ENCODE measurements at regions not wholly inside any gene's neighbourhood (a gene's known extent, or its start where the extent isn't known, plus 50 kb on each side); places are given as distances from the start of the nearest gene placed in this dataset.
"Not testable (repeated sequence)": the region's sequence is repeated elsewhere in the genome, so short reads cannot be mapped to it uniquely, and the experiment has no call there.

DNA sequence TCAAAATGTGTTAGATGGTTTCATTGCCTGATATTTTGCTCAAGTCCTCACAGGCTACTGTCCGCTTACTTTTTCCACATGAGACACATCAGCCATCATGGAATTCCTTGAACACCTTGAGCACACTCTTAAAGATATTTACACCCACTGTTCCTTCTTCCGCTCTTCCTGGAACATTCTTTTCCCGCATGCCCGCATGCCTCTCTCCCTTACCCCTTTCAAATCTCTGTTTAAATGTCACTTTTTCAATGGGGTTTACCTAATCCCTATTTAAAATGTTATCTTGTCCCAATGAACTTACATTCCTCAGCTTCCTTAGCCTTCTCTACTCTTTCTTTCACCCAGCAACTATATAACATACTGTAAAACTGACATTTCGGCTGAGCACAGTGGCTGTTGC, 503.3 kb upstream of the PTCHD4 start:
- Mint-ChIP-seq H3K4me1 (no peaks in the 10 kb centered on the region), H3K36me3 (no peaks in the 10 kb centered on the region), H3K27me3 (no peaks in the 10 kb centered on the region), H3K4me3 (no peak overlapping the region), H3K9me3 (peaks cover 0 to 30% (median 7%) of the 10 kb centered on the region in 9 donors), H3K27ac (no peak overlapping the region)
- no peak for DNase-seq
- ATAC-seq, result no peak
- POLR2A ChIA-PET, result no interaction called here

DNA sequence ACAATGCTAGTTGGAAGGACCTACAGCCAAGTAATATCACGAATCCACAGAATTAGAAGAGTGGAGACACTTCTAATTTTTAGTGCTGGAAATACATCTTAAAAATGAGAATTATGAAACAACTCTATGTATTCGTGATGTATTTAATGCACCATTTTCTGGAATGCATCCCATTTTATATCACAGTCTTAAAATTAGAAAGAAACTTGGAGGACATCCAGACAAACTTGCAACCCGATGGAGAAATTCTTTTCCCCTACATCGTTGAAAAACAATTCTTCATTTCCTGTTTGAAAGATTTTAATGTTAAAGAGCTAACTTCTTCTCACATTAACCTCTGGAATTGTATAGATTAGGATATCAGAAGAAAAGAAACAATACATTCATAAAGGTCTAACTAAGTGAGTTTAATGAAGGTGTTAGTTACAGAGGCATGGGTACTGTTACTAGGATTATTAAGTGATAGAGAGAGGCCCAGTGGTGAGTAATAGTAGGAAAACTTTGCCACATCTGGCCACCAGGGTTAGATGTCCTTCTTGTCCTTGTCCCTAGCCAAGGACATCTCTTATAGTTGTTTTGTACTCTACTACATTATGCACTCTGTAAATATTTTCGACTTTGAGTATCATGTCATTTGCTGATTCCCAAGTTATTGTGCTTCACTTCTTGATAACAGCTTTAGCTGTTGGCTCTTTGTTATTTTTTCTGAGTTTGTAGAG, 502.4 kb upstream of the PTCHD4 start:
- Mint-ChIP-seq H3K9me3 (peaks cover 0 to 31% (median 5%) of the 10 kb centered on the region in 9 donors), H3K27ac (no peak overlapping the region), H3K4me1 (no peaks in the 10 kb centered on the region), H3K36me3 (no peaks in the 10 kb centered on the region), H3K27me3 (no peaks in the 10 kb centered on the region), H3K4me3 (no peak overlapping the region)
- no peak for ATAC-seq
- DNase-seq, result no peak
- POLR2A ChIA-PET, result no interaction called here

DNA sequence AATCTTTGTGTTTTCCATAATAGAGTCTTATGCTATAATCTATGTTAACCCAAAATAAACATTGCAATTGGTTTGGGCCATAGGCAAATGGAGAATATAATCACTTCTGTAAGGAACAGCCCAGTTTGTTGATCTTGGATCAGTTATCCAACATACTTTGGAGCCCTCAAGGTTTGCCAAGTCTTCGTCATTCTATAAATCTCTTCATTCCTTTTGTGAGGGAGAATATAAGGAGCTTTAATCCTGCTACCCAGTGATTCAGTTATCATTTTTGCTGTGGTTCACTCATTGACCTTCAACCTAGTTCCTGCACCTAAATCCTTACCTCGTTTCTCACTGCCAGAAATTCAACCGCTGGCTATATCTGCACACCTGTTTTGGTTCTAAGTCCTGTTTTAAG, 500.3 kb upstream of the PTCHD4 start:
- ATAC-seq (no peak), DNase-seq (no peak)
- Mint-ChIP-seq H3K9me3 (peaks cover 0 to 26% (median 3%) of the 10 kb centered on the region in 9 donors), H3K36me3 (no peaks in the 10 kb centered on the region), H3K27ac (no peak overlapping the region), H3K4me3 (no peak overlapping the region), H3K27me3 (no peaks in the 10 kb centered on the region), H3K4me1 (no peaks in the 10 kb centered on the region)
- POLR2A ChIA-PET, result no interaction called here

- Mint-ChIP-seq H3K4me1 (no peaks in the 10 kb centered on the region), H3K4me3 (no peak overlapping the region), H3K9me3 (peaks cover 0 to 23% (median 3%) of the 10 kb centered on the region in 9 donors), H3K27ac (no peak overlapping the region), H3K27me3 (no peaks in the 10 kb centered on the region), H3K36me3 (no peaks in the 10 kb centered on the region)
- no peak for ATAC-seq
- POLR2A ChIA-PET, result no interaction called here
- no peak for DNase-seq
These were observed 499.8 kb upstream of the PTCHD4 start for GRCh38 chr6:48610846-48611245.

DNA sequence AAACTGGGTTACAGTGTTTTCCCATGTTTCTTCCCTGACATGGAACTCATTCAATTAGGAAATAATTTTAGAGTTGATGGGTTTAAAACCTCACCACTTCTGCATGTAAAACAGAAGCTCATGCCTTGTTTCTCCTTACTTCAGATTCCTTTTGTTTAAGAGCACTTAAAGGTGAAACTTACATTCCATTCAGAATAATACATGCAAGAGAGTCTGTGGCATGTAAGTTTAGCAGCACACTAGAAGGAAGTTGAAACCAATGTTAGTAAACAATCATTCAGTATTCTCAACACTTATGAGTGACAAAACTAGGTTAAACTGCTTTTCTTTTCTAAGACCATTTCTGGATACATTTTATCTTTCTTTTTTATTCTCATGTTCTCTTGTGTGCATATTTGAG, 495.6 kb upstream of the PTCHD4 start:
- DNase-seq (no peak), ATAC-seq (no peak)
- no peak overlapping the region for H3K4me3 Mint-ChIP-seq
- no peaks in the 10 kb centered on the region for H3K4me1 Mint-ChIP-seq
- POLR2A ChIA-PET, result interaction anchor here (0.7 kb wide), 1 partner anchor 71 kb away, joined by 4 read pairs; no protein-coding TSS in a partner anchor
- H3K36me3 Mint-ChIP-seq, result no peaks in the 10 kb centered on the region
- peaks cover 0 to 24% (median 0%) of the 10 kb centered on the region in 9 donors for H3K9me3 Mint-ChIP-seq
- no peak overlapping the region for H3K27ac Mint-ChIP-seq
- H3K27me3 Mint-ChIP-seq, result no peaks in the 10 kb centered on the region

DNA sequence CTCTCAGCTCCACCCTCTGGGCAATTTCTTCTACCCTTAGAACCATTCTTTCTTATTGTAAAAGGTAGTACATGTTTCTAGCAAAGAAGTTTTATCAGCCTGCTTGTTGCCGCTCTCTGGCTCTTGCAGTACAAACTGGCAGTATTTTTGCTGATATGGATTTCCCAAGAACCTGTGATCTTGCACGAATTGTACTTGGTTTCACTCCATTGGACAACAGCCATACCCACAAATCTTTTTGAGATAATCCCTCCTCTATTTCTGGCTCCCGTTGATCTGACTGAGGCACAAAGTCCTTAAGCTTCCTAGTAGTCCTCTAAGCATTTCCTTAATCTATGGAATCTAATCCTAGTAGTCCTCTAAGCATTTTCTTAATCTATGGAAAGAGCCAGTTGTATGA, 487.0 kb upstream of the PTCHD4 start:
- Mint-ChIP-seq H3K9me3 (peaks cover 0 to 17% (median 0%) of the 10 kb centered on the region in 9 donors), H3K36me3 (peaks cover 0 to 4% (median 0%) of the 10 kb centered on the region in 3 donors), H3K4me3 (no peak overlapping the region), H3K27ac (no peak overlapping the region), H3K27me3 (no peaks in the 10 kb centered on the region), H3K4me1 (no peaks in the 10 kb centered on the region)
- POLR2A ChIA-PET, result no interaction called here
- no peak for ATAC-seq
- DNase-seq, result no peak

DNA sequence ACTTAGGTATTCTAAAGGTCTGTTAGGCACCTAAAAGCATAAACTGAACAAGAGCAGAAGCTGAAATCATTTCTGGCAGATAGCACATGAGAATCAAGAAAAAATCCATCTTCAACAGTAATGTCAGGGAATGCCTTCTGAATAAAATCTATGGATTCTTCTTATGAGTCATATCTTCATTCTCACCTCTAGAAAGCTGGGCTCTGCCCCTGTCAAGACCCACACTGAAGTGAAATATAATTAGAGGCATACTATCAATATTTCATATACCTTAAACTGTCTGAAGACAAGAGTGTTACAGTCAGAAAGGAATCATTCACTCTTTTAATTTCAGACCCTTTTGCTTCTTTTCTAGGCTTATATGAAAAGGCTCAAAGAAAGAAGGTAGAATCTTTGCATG, 485.8 kb upstream of the PTCHD4 start:
- no peak for ATAC-seq
- Mint-ChIP-seq H3K4me1 (no peaks in the 10 kb centered on the region), H3K27ac (no peak overlapping the region), H3K27me3 (no peaks in the 10 kb centered on the region), H3K9me3 (peaks cover 0 to 17% (median 2%) of the 10 kb centered on the region in 9 donors), H3K36me3 (peaks cover 0 to 4% (median 0%) of the 10 kb centered on the region in 3 donors), H3K4me3 (no peak overlapping the region)
- no peak for DNase-seq
- POLR2A ChIA-PET, result no interaction called here

- H3K27me3 Mint-ChIP-seq, ATAC-seq, H3K27ac Mint-ChIP-seq, H3K36me3 Mint-ChIP-seq, POLR2A ChIA-PET, H3K4me3 Mint-ChIP-seq, DNase-seq, H3K4me1 Mint-ChIP-seq: not testable (repeated sequence)
- H3K9me3 Mint-ChIP-seq, result peaks cover 0 to 21% (median 8%) of the 10 kb centered on the region in 9 donors
These were observed 480.2 kb upstream of the PTCHD4 start for GRCh38 chr6:48591158-48591557.

- no peaks in the 10 kb centered on the region for H3K27me3 Mint-ChIP-seq
These were observed 473.8 kb upstream of the PTCHD4 start for GRCh38 chr6:48584846-48585245.

GRCh38 chr6:48570656-48571055, 459.7 kb upstream of the PTCHD4 start:
- POLR2A ChIA-PET, result no interaction called here

More at GRCh38 chr6:48584846-48585245, 473.8 kb upstream of the PTCHD4 start:
- H3K4me1 Mint-ChIP-seq, result no peaks in the 10 kb centered on the region
- no peak overlapping the region for H3K4me3 Mint-ChIP-seq
- DNase-seq, result no peak
- POLR2A ChIA-PET, result no interaction called here
- no peak overlapping the region for H3K27ac Mint-ChIP-seq
- H3K9me3 Mint-ChIP-seq, result peaks cover 0 to 22% (median 1%) of the 10 kb centered on the region in 9 donors
- ATAC-seq, result no peak
- H3K36me3 Mint-ChIP-seq, result no peaks in the 10 kb centered on the region

GRCh38 chr6:48568856-48569255, 457.9 kb upstream of the PTCHD4 start:
- no peaks in the 10 kb centered on the region for H3K4me1 Mint-ChIP-seq
- no peaks in the 10 kb centered on the region for H3K36me3 Mint-ChIP-seq
- ATAC-seq (no peak), DNase-seq (no peak)
- POLR2A ChIA-PET, result no interaction called here
- H3K27me3 Mint-ChIP-seq, result no peaks in the 10 kb centered on the region
- peaks cover 0 to 22% (median 3%) of the 10 kb centered on the region in 9 donors for H3K9me3 Mint-ChIP-seq
- no peak overlapping the region for H3K4me3 Mint-ChIP-seq
- no peak overlapping the region for H3K27ac Mint-ChIP-seq

More at GRCh38 chr6:48570656-48571055, 459.7 kb upstream of the PTCHD4 start:
- peaks cover 0 to 26% (median 3%) of the 10 kb centered on the region in 9 donors for H3K9me3 Mint-ChIP-seq
- no peak overlapping the region for H3K4me3 Mint-ChIP-seq
- ATAC-seq (no peak), DNase-seq (no peak)
- no peak overlapping the region for H3K27ac Mint-ChIP-seq
- H3K27me3 Mint-ChIP-seq, result no peaks in the 10 kb centered on the region
- no peaks in the 10 kb centered on the region for H3K36me3 Mint-ChIP-seq
- no peaks in the 10 kb centered on the region for H3K4me1 Mint-ChIP-seq

- Mint-ChIP-seq H3K4me1 (no peaks in the 10 kb centered on the region), H3K36me3 (no peaks in the 10 kb centered on the region), H3K4me3 (no peak overlapping the region), H3K27ac (no peak overlapping the region), H3K9me3 (peaks cover 0 to 18% (median 4%) of the 10 kb centered on the region in 9 donors), H3K27me3 (no peaks in the 10 kb centered on the region)
- ATAC-seq (no peak), DNase-seq (no peak)
- POLR2A ChIA-PET, result no interaction called here
These were observed 456.0 kb upstream of the PTCHD4 start for GRCh38 chr6:48567016-48567415.

DNA sequence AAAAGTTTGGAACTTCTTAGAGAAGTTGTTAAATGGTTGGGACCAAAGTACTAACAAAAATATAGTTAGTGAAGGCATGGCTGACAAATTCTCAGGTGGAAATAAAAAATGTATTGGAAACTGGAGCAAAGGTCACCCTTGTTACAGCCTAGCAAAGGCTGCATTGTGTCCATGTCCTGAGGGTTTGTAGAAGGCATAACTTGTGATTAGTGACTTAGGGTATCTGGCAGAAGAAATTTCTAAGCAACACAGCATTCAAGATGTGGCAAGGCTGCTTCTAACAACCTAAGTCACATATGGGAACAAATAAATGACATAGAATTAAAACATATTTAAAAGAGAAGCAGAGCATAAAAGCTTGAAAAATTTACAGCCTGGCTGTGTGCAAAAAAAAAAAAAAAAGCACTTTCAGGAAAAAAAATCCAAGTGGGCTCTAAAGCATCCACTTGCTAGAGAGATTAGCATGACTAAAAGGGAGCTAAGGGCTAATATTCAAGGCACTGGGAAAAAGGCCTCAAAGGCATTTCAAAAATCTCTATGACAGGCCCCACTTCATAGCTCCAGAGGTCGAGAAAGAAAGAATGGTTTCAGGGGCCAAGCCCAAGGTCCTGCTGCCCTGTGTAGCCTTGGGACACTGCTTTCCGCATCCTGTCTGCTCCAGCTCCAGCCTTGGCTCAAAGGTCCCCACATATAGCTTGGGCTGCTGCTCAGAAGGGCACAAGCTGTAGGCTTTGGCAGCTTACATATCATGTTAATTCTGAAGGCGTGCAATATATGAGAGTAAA, 453.2 kb upstream of the PTCHD4 start:
- no peaks in the 10 kb centered on the region for H3K4me1 Mint-ChIP-seq
- POLR2A ChIA-PET, result no interaction called here
- ATAC-seq (no peak), DNase-seq (no peak)
- no peaks in the 10 kb centered on the region for H3K36me3 Mint-ChIP-seq
- H3K27me3 Mint-ChIP-seq, result no peaks in the 10 kb centered on the region
- peaks cover 0 to 16% (median 3%) of the 10 kb centered on the region in 9 donors for H3K9me3 Mint-ChIP-seq
- H3K4me3 Mint-ChIP-seq, result no peak overlapping the region
- no peak overlapping the region for H3K27ac Mint-ChIP-seq

Measured in naive thymus-derived CD8-positive, alpha-beta T cell (primary cell).